Parathyroid adenoma (tissue), 2 donors: ENCODE measurements at regions not wholly inside any gene's neighbourhood (a gene's known extent, or its start where the extent isn't known, plus 50 kb on each side); places are given as distances from the start of the nearest gene placed in this dataset.

Source experiments
- H2AFZ ChIP-seq: fragments of 300-600 bp; sonication (generic); one replicate; pipeline ENCODE4 v1.7.0; 2017; ENCODE audit warnings: antibody characterized with exemption, mild to moderate bottlenecking
- H3K27ac ChIP-seq: fragments of 300-600 bp; sonication (generic); one replicate; pipeline ENCODE4 v1.7.0; 2017
- H3K27me3 ChIP-seq: fragments of 300-600 bp; sonication (generic); one replicate; pipeline ENCODE4 v1.7.0; 2017; ENCODE audit warnings: low read length; ENCODE audit not compliant: control insufficient read depth, insufficient read depth
- H3K36me3 ChIP-seq: fragments of 300-600 bp; sonication (generic); one replicate; pipeline ENCODE4 v1.7.0; 2017; ENCODE audit warnings: low read length; ENCODE audit not compliant: control insufficient read depth, insufficient read depth
- H3K4me1 ChIP-seq: fragments of 300-600 bp; sonication (generic); one replicate; pipeline ENCODE4 v1.7.0; 2017; ENCODE audit warnings: control low read depth
- H3K4me2 ChIP-seq: fragments of 300-600 bp; sonication (generic); one replicate; pipeline ENCODE4 v1.7.0; 2017; ENCODE audit warnings: low read length
- H3K4me3 ChIP-seq: fragments of 300-600 bp; sonication (generic); one replicate; pipeline ENCODE4 v1.7.0; 2017; ENCODE audit warnings: low read depth, low read length
- H3K79me2 ChIP-seq: fragments of 300-600 bp; sonication (generic); one replicate; pipeline ENCODE4 v1.7.0; 2017; ENCODE audit warnings: control low read depth
- H3K9ac ChIP-seq: fragments of 300-600 bp; sonication (generic); one replicate; pipeline ENCODE4 v1.7.0; 2017; ENCODE audit warnings: mild to moderate bottlenecking
- H3K9me3 ChIP-seq: fragments of 300-600 bp; sonication (generic); one replicate; pipeline ENCODE4 v1.7.0; 2017; ENCODE audit warnings: low read length; ENCODE audit not compliant: control insufficient read depth
- CTCF ChIP-seq: fragments of 300-600 bp; sonication (generic); IDR thresholded peaks from one replicate; pipeline ENCODE4 v1.7.0; 2017; ENCODE audit warnings: antibody characterized with exemption, mild to moderate bottlenecking
- donor health status: primary hyperparathyroidism.

GRCh38 chr14:61875483-61875882, 113.3 kb downstream of the SNAPC1 start:
- Histone ChIP-seq H3K79me2 (no peaks in the 10 kb centered on the region), H3K27me3 (peaks cover 3% of the 10 kb centered on the region), H3K9ac (no peak overlapping the region), H3K4me3 (no peak overlapping the region), H3K4me2 (no peak overlapping the region), H3K4me1 (no peaks in the 10 kb centered on the region), H2AFZ (no peak overlapping the region), H3K27ac (no peak overlapping the region), H3K9me3 (no peaks in the 10 kb centered on the region), H3K36me3 (no peaks in the 10 kb centered on the region)
- no peak for TF ChIP-seq CTCF

- Histone ChIP-seq H3K27me3 (peaks cover 3% of the 10 kb centered on the region), H3K36me3 (no peaks in the 10 kb centered on the region), H3K9ac (no peak overlapping the region), H3K9me3 (no peaks in the 10 kb centered on the region), H3K4me1 (no peaks in the 10 kb centered on the region), H3K27ac (no peak overlapping the region), H3K4me2 (no peak overlapping the region), H3K79me2 (no peaks in the 10 kb centered on the region), H2AFZ (no peak overlapping the region), H3K4me3 (no peak overlapping the region)
- no peak for TF ChIP-seq CTCF
Observed at GRCh38 chr14:61876362-61877034, 114.3 kb downstream of the SNAPC1 start.

GRCh38 chr14:61877035-61877390, 114.8 kb downstream of the SNAPC1 start:
- no peaks in the 10 kb centered on the region for H3K79me2 ChIP-seq
- H3K27me3 ChIP-seq: peaks cover 3% of the 10 kb centered on the region
- H3K27ac ChIP-seq: no peak overlapping the region
- H3K36me3 ChIP-seq: no peaks in the 10 kb centered on the region
- TF ChIP-seq CTCF: no peak
- H3K4me2 ChIP-seq: no peak overlapping the region
- H3K9me3 ChIP-seq: no peaks in the 10 kb centered on the region
- no peaks in the 10 kb centered on the region for H3K4me1 ChIP-seq
- H3K4me3 ChIP-seq: no peak overlapping the region
- no peak overlapping the region for H2AFZ ChIP-seq
- no peak overlapping the region for H3K9ac ChIP-seq

- Histone ChIP-seq H3K27ac (no peak overlapping the region), H3K4me1 (no peaks in the 10 kb centered on the region), H3K36me3 (no peaks in the 10 kb centered on the region), H3K27me3 (peaks cover 3% of the 10 kb centered on the region), H3K79me2 (no peaks in the 10 kb centered on the region), H3K9me3 (no peaks in the 10 kb centered on the region), H2AFZ (no peak overlapping the region), H3K4me2 (no peak overlapping the region), H3K9ac (no peak overlapping the region), H3K4me3 (no peak overlapping the region)
- TF ChIP-seq CTCF: no peak
Observed at GRCh38 chr14:61877768-61878167, 115.5 kb downstream of the SNAPC1 start.

- Histone ChIP-seq H3K4me2 (no peak overlapping the region), H3K4me1 (no peaks in the 10 kb centered on the region), H3K9ac (no peak overlapping the region), H3K9me3 (no peaks in the 10 kb centered on the region), H2AFZ (no peak overlapping the region), H3K27me3 (peaks cover 3% of the 10 kb centered on the region), H3K27ac (no peak overlapping the region), H3K79me2 (no peaks in the 10 kb centered on the region), H3K4me3 (no peak overlapping the region), H3K36me3 (no peaks in the 10 kb centered on the region)
- TF ChIP-seq CTCF: no peak
Observed at GRCh38 chr14:61878931-61879330, 116.7 kb downstream of the SNAPC1 start.
